SK-N-SH treated with all-trans-retinoic acid at 6 μM for 48 hours (cell line): ENCODE measurements at regions not wholly inside any gene's neighbourhood (a gene's known extent, or its start where the extent isn't known, plus 50 kb on each side); places are given as distances from the start of the nearest gene placed in this dataset.

Experiments
- ATAC-seq: fragments of 200-7000 bp; cut with Tn5 transposase; 3 replicates; pipeline ENCODE4 v1.9.1; 2020; ENCODE audit warnings: mild to moderate bottlenecking, moderate library complexity
- ARNTL ChIP-seq: fragments of 450-650 bp; formaldehyde crosslinking; IDR thresholded peaks from 2 replicates; pipeline ENCODE4 v1.5.0; 2020; ENCODE audit warnings: low read depth, mild to moderate bottlenecking, moderate library complexity, borderline replicate concordance
- BACH2 ChIP-seq: fragments of 250-450 bp; sonication (Bioruptor Pico); IDR thresholded peaks from 2 replicates; pipeline ENCODE4 v1.9.0; 2021; ENCODE audit warnings: mild to moderate bottlenecking, borderline replicate concordance
- CREB5 ChIP-seq: fragments of 250-450 bp; sonication (Bioruptor Pico); IDR thresholded peaks from 2 replicates; pipeline ENCODE4 v1.5.1; 2020; ENCODE audit warnings: low read depth, mild to moderate bottlenecking, moderate library complexity
- CSDC2 ChIP-seq: fragments of 250-450 bp; sonication (Bioruptor Pico); IDR thresholded peaks from 2 replicates; pipeline ENCODE4 v1.5.0; 2020; ENCODE audit warnings: mild to moderate bottlenecking, moderate library complexity
- CSRNP3 ChIP-seq: fragments of 250-450 bp; sonication (Bioruptor Pico); IDR thresholded peaks from 2 replicates; pipeline ENCODE4 v1.5.1; 2021; ENCODE audit warnings: mild to moderate bottlenecking, moderate library complexity
- ISL1 ChIP-seq: fragments of 250-450 bp; sonication (Bioruptor Pico); IDR thresholded peaks from 2 replicates; pipeline ENCODE4 v2.1.2; 2022; ENCODE audit warnings: mild to moderate bottlenecking, moderate library complexity
- PATZ1 ChIP-seq: fragments of 250-450 bp; sonication (Bioruptor Pico); IDR thresholded peaks from 2 replicates; pipeline ENCODE4 v1.8.0; 2020; ENCODE audit warnings: mild to moderate bottlenecking, moderate library complexity, borderline replicate concordance
- PPARA ChIP-seq: fragments of 250-450 bp; sonication (Bioruptor Pico); IDR thresholded peaks from 2 replicates; pipeline ENCODE4 v1.5.0; 2020; ENCODE audit warnings: mild to moderate bottlenecking, borderline replicate concordance
- SNAI2 ChIP-seq: fragments of 250-450 bp; sonication (Bioruptor Pico); IDR thresholded peaks from 2 replicates; pipeline ENCODE4 v1.5.0; 2020; ENCODE audit warnings: mild to moderate bottlenecking, moderate library complexity
- TCF4 ChIP-seq: fragments of 250-450 bp; sonication (Bioruptor Pico); IDR thresholded peaks from 2 replicates; pipeline ENCODE4 v1.8.0; 2021; ENCODE audit warnings: mild to moderate bottlenecking, moderate library complexity, borderline replicate concordance
- TOX ChIP-seq: fragments of 250-450 bp; sonication (Bioruptor Pico); IDR thresholded peaks from 2 replicates; pipeline ENCODE4 v1.8.0; 2021; ENCODE audit warnings: mild to moderate bottlenecking, moderate library complexity, borderline replicate concordance
- TSHZ2 ChIP-seq: fragments of 250-450 bp; sonication (Bioruptor Pico); IDR thresholded peaks from 2 replicates; pipeline ENCODE4 v1.5.0; 2020; ENCODE audit warnings: mild to moderate bottlenecking, moderate library complexity
- ZFP3 ChIP-seq: fragments of 250-450 bp; sonication (Bioruptor Pico); IDR thresholded peaks from 2 replicates; pipeline ENCODE4 v1.5.0; 2020; ENCODE audit warnings: mild to moderate bottlenecking, moderate library complexity
- ZFP30 ChIP-seq: fragments of 450-650 bp; formaldehyde crosslinking; IDR thresholded peaks from 2 replicates; pipeline ENCODE4 v1.5.0; 2022; ENCODE audit warnings: mild to moderate bottlenecking, moderate library complexity
- ZNF565 ChIP-seq: fragments of 450-650 bp; formaldehyde crosslinking; conservative IDR thresholded peaks from 2 replicates; pipeline ENCODE4 v1.5.0; 2020; ENCODE audit warnings: low read depth, mild to moderate bottlenecking, moderate library complexity
- ZNF70 ChIP-seq: fragments of 450-650 bp; formaldehyde crosslinking; IDR thresholded peaks from 2 replicates; pipeline ENCODE4 v1.5.0; 2020; ENCODE audit warnings: mild to moderate bottlenecking, moderate library complexity
- ZNF8 ChIP-seq: fragments of 450-650 bp; formaldehyde crosslinking; IDR thresholded peaks from 2 replicates; pipeline ENCODE4 v1.5.0; 2020; ENCODE audit warnings: mild to moderate bottlenecking, moderate library complexity

GRCh38 chr18:8504880-8505435, 104.3 kb upstream of the RAB12 start:
- TF ChIP-seq BACH2 (CRISPR knock-in tag) (no peak), ZFP30 (CRISPR knock-in tag) (no peak), ZNF565 (no peak), ZNF70 (CRISPR knock-in tag) (no peak), TSHZ2 (CRISPR knock-in tag) (no peak), CSRNP3 (CRISPR knock-in tag) (no peak), ISL1 (CRISPR knock-in tag) (no peak)
- no peak for ATAC-seq

- TF ChIP-seq SNAI2 (CRISPR knock-in tag), result no peak
- no peak for ATAC-seq
Measured at GRCh38 chr18:8506251-8507049, 102.8 kb upstream of the RAB12 start.

- 0 out of 3 replicates have a peak, but pooled peaks have one; percentile 28 for ATAC-seq
- no peak for TF ChIP-seq TSHZ2 (CRISPR knock-in tag)
Measured at GRCh38 chr18:8507361-8507760, 101.9 kb upstream of the RAB12 start.

GRCh38 chr18:8507915-8508705, 101.1 kb upstream of the RAB12 start:
- TF ChIP-seq BACH2 (CRISPR knock-in tag) (no peak), ISL1 (CRISPR knock-in tag) (no peak), ZFP30 (CRISPR knock-in tag) (no peak), PPARA (CRISPR knock-in tag) (no peak), ZFP3 (CRISPR knock-in tag) (no peak), ARNTL (CRISPR knock-in tag) (no peak), CREB5 (no peak), CSDC2 (no peak), SNAI2 (CRISPR knock-in tag) (no peak), ZNF70 (CRISPR knock-in tag) (no peak), PATZ1 (CRISPR knock-in tag) (no peak), TOX (CRISPR knock-in tag) (no peak), ZNF8 (CRISPR knock-in tag) (no peak), TCF4 (CRISPR knock-in tag) (no peak)
- ATAC-seq, result no peak
